ENCODE measurements at regions not wholly inside any gene's neighbourhood (a gene's known extent, or its start where the extent isn't known, plus 50 kb on each side); places are given as distances from the start of the nearest gene placed in this dataset.

GRCh38 chr4:18816228-18816895, 794.8 kb upstream of the LCORL start (continued):
- TF ChIP-seq EGR1 (IDR thresholded peaks at IDR 0.05; ENCODE audit: borderline replicate concordance in 1 of 2, low read depth in 2 of 2, low read length in 2 of 2) (no peak), CUX1 (IDR thresholded peaks at IDR 0.05; ENCODE audit: insufficient replicate concordance, low read depth, low read length) (no peak), BCL3 (IDR thresholded peaks at IDR 0.05; ENCODE audit: borderline replicate concordance, insufficient read depth, low read depth, low read length, poor library complexity, severe bottlenecking) (no peak), HDAC2 (IDR thresholded peaks at IDR 0.05) (no peak), IRF3 (IDR thresholded peaks at IDR 0.05) (no peak), MXI1 (IDR thresholded peaks at IDR 0.05; ENCODE audit: low read depth, low read length) (no peak)

All from GM12878 (cell line).